ENCODE measurements at regions not wholly inside any gene's neighbourhood (a gene's known extent, or its start where the extent isn't known, plus 50 kb on each side); places are given as distances from the start of the nearest gene placed in this dataset.

DNA sequence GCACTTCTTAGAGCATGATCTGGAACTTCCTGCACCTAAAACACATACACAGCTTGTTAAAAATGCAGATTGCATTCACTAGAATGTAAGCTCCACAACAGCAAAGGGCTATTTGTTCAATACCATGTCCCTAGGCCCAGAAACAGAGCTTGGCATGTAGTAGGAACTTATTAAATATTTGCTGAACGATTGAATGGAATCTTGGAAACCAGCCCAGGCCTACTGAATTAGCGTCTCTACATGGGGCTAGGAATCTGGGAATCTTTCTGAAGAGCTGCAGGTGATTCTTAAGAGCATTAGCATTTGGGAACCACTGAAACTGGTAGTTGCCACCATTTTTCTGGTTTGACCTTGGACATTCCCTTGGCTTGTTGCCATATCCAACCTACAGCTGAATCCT lies 234.1 kb downstream of the STIM2 start:
- TF ChIP-seq, protein P1, sequence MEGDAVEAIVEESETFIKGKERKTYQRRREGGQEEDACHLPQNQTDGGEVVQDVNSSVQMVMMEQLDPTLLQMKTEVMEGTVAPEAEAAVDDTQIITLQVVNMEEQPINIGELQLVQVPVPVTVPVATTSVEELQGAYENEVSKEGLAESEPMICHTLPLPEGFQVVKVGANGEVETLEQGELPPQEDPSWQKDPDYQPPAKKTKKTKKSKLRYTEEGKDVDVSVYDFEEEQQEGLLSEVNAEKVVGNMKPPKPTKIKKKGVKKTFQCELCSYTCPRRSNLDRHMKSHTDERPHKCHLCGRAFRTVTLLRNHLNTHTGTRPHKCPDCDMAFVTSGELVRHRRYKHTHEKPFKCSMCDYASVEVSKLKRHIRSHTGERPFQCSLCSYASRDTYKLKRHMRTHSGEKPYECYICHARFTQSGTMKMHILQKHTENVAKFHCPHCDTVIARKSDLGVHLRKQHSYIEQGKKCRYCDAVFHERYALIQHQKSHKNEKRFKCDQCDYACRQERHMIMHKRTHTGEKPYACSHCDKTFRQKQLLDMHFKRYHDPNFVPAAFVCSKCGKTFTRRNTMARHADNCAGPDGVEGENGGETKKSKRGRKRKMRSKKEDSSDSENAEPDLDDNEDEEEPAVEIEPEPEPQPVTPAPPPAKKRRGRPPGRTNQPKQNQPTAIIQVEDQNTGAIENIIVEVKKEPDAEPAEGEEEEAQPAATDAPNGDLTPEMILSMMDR (IDR thresholded peaks at IDR 0.05) = no peak
- no peak for TF ChIP-seq POLR2A (IDR thresholded peaks at IDR 0.05)

Measured in heart left ventricle (tissue), 13 donors.